PC-3 (cell line): ENCODE measurements at regions not wholly inside any gene's neighbourhood (a gene's known extent, or its start where the extent isn't known, plus 50 kb on each side); places are given as distances from the start of the nearest gene placed in this dataset.

Experiments used
- CTCF ChIP-seq: fragments of 300-600 bp; sonication (generic); conservative IDR thresholded peaks from 2 replicates; pipeline ENCODE4 v1.5.1; 2017; ENCODE audit warnings: antibody characterized with exemption, low read depth, mild to moderate bottlenecking, low read length
- EZH2 ChIP-seq: fragments of 300-600 bp; sonication (generic); IDR thresholded peaks from one replicate; pipeline ENCODE4 v1.6.1; 2017; ENCODE audit warnings: antibody characterized with exemption, mild to moderate bottlenecking, low read length; ENCODE audit not compliant: unreplicated experiment
- EZH2phosphoT487 ChIP-seq: fragments of 300-600 bp; sonication (generic); IDR thresholded peaks from 2 replicates; pipeline ENCODE4 v1.6.1; 2018; ENCODE audit warnings: mild to moderate bottlenecking, antibody characterized with exemption, low read length, borderline replicate concordance

GRCh38 chr2:2825516-2826208 is 494.6 kb upstream of the MYT1L start:
- TF ChIP-seq CTCF (no peak), EZH2 (no peak), EZH2phosphoT487 (no peak)
